ENCODE measurements at regions not wholly inside any gene's neighbourhood (a gene's known extent, or its start where the extent isn't known, plus 50 kb on each side); places are given as distances from the start of the nearest gene placed in this dataset.
"Not testable (repeated sequence)": the region's sequence is repeated elsewhere in the genome, so short reads cannot be mapped to it uniquely, and the experiment has no call there.

- no peak overlapping the region for H3K27ac Mint-ChIP-seq
- no peaks in the 10 kb centered on the region for H3K4me1 Mint-ChIP-seq
Measured at GRCh38 chr13:38086013-38086412, 216.4 kb upstream of the TRPC4 start.

GRCh38 chr13:38073931-38074330 is 204.4 kb upstream of the TRPC4 start:
- Mint-ChIP-seq H3K4me3 (no peak overlapping the region), H3K27me3 (no peaks in the 10 kb centered on the region), H3K9me3 (peaks cover 11% of the 10 kb centered on the region), H3K4me1 (no peaks in the 10 kb centered on the region), H3K27ac (no peak overlapping the region), H3K36me3 (no peaks in the 10 kb centered on the region)

More at GRCh38 chr13:38086013-38086412, 216.4 kb upstream of the TRPC4 start:
- H3K9me3 Mint-ChIP-seq = peaks cover 23% of the 10 kb centered on the region
- H3K36me3 Mint-ChIP-seq = peaks cover 2% of the 10 kb centered on the region
- H3K4me3 Mint-ChIP-seq = no peak overlapping the region
- no peaks in the 10 kb centered on the region for H3K27me3 Mint-ChIP-seq

DNA sequence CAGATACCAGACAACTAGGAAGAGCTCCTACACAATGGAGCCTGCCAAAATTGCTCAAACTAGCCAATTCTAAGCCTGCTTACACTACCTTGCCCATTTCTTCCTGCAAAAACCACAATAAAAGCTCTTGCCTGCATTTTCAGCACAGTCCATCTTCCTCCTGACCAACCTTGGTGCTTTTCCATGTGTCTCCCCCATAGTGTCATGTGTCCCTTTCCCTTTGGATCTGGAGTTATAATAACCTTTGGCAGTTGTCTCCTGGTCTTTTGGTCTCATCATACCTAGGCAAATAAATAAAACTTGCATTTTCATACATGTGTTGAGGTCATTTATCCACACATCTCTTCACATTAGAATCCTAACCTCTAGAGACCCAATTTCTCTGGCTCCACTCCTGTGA is 203.1 kb upstream of the TRPC4 start:
- H3K27me3 Mint-ChIP-seq = no peaks in the 10 kb centered on the region
- peaks cover 9% of the 10 kb centered on the region for H3K9me3 Mint-ChIP-seq
- H3K36me3 Mint-ChIP-seq = no peaks in the 10 kb centered on the region
- no peak overlapping the region for H3K27ac Mint-ChIP-seq
- no peak overlapping the region for H3K4me3 Mint-ChIP-seq
- no peaks in the 10 kb centered on the region for H3K4me1 Mint-ChIP-seq

GRCh38 chr13:38071340-38071739 is 201.8 kb upstream of the TRPC4 start:
- H3K27me3 Mint-ChIP-seq, H3K4me1 Mint-ChIP-seq, H3K27ac Mint-ChIP-seq, H3K4me3 Mint-ChIP-seq, H3K36me3 Mint-ChIP-seq: not testable (repeated sequence)
- H3K9me3 Mint-ChIP-seq = peaks cover 16% of the 10 kb centered on the region

DNA sequence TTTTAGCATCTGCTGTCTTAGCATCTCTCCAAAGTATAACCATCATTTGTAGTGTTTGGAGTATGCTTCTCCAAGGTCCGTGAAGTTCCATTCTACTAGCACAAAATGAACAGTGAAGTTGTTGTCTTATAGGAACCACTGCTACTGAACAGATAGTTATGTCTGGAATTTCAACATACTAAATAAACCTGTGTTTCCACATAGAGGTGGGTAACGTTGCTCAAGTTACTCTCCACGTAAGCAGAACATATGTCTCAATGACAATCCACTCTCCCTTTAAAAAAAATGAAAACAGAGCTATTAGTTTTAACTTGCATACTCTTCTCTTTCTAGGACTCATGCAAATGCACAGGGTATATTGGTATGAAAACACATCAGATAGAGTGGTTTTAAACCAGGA is 184.3 kb upstream of the TRPC4 start:
- H3K27ac Mint-ChIP-seq = no peak overlapping the region
- no peaks in the 10 kb centered on the region for H3K4me1 Mint-ChIP-seq
- H3K4me3 Mint-ChIP-seq = no peak overlapping the region
- no peaks in the 10 kb centered on the region for H3K27me3 Mint-ChIP-seq
- no peaks in the 10 kb centered on the region for H3K36me3 Mint-ChIP-seq
- no peaks in the 10 kb centered on the region for H3K9me3 Mint-ChIP-seq

DNA sequence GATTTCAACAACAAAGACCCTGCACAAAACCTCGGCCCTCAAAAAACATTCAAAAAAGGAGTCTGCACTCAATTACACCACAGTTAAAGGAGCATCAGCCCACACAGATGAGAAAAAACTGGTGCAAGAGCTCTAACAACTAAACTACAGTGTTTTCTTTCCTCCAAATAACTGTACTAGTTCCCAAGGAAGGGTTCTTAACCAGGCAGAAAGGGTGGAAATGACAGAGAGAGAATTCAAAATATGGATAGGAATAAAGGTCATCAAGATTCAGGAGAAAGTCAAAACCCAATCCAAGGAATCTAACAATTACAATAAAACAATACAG is 176.4 kb upstream of the TRPC4 start:
- Mint-ChIP-seq H3K27ac (no peak overlapping the region), H3K27me3 (no peaks in the 10 kb centered on the region), H3K4me3 (no peak overlapping the region), H3K9me3 (peaks cover 5% of the 10 kb centered on the region), H3K36me3 (no peaks in the 10 kb centered on the region), H3K4me1 (no peaks in the 10 kb centered on the region)

DNA sequence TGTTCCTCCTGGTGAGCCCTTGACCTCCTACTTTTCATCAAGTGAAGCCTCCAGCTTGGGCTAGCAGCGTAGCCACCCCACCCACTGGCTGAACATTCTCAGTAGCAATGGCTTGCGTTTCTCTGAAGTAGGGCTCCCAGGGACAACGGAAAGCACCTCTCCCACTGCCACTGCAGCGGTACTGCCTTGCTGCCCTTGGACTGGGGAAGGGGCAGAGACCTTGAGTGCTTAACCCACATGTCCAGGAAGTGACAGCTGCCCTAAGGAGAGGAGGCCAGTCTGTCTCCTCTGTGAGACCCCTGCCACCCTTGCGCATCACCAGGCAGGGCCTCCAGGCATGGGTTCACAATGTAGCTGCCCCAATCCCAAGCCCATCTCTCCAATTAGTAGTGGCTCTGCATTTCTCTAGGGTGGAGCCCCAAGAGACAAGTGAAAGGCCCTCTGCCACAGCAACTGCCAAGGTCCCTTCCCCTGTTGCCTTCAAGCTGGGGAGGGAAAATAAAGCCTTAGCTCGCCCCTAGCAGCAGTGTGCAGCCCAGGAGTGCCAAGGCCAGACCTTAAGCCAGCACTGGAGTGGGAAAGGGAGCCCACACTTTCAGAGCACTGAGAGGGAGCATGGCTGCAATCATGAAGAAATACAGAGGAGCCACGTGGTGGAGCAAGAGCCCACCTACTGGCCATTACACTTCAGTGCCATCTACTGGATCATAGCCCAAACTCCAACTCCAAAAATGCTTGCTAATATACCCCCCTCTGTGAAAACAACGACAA is 175.9 kb upstream of the TRPC4 start:
- no peak overlapping the region for H3K4me3 Mint-ChIP-seq
- no peaks in the 10 kb centered on the region for H3K36me3 Mint-ChIP-seq
- H3K27me3 Mint-ChIP-seq = no peaks in the 10 kb centered on the region
- peaks cover 5% of the 10 kb centered on the region for H3K9me3 Mint-ChIP-seq
- no peaks in the 10 kb centered on the region for H3K4me1 Mint-ChIP-seq
- no peak overlapping the region for H3K27ac Mint-ChIP-seq

GRCh38 chr13:38044067-38044466 is 174.5 kb upstream of the TRPC4 start:
- Mint-ChIP-seq H3K4me3 (no peak overlapping the region), H3K27me3 (no peaks in the 10 kb centered on the region), H3K9me3 (peaks cover 5% of the 10 kb centered on the region), H3K27ac (no peak overlapping the region), H3K36me3 (no peaks in the 10 kb centered on the region), H3K4me1 (no peaks in the 10 kb centered on the region)

GRCh38 chr13:38042771-38043170 is 173.2 kb upstream of the TRPC4 start:
- peaks cover 5% of the 10 kb centered on the region for H3K9me3 Mint-ChIP-seq
- H3K27me3 Mint-ChIP-seq = no peaks in the 10 kb centered on the region

DNA sequence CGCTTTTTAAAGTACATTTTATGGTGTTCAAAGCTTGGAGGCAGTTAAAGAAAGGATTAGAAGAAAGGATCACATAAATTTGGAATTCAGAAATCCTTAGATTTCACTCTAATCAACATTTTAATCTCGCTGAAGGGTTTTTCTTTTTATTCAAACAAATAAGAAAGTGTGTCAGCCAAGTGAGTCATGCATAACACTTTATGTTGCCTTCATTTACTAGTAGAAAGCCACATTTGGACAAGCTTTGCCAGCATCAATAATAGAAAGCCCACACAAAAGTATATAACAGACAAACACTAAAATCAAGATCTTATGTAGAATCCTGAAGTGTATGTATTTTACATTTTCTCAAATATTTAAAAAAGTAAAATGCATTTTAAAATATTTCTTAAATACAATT is 154.9 kb upstream of the TRPC4 start:
- no peak overlapping the region for H3K4me3 Mint-ChIP-seq
- H3K4me1 Mint-ChIP-seq = no peaks in the 10 kb centered on the region
- no peak overlapping the region for H3K27ac Mint-ChIP-seq
- H3K27me3 Mint-ChIP-seq = no peaks in the 10 kb centered on the region
- peaks cover 22% of the 10 kb centered on the region for H3K9me3 Mint-ChIP-seq
- peaks cover 2% of the 10 kb centered on the region for H3K36me3 Mint-ChIP-seq

More at GRCh38 chr13:38042771-38043170, 173.2 kb upstream of the TRPC4 start:
- no peak overlapping the region for H3K4me3 Mint-ChIP-seq
- no peaks in the 10 kb centered on the region for H3K4me1 Mint-ChIP-seq
- no peaks in the 10 kb centered on the region for H3K36me3 Mint-ChIP-seq
- no peak overlapping the region for H3K27ac Mint-ChIP-seq

DNA sequence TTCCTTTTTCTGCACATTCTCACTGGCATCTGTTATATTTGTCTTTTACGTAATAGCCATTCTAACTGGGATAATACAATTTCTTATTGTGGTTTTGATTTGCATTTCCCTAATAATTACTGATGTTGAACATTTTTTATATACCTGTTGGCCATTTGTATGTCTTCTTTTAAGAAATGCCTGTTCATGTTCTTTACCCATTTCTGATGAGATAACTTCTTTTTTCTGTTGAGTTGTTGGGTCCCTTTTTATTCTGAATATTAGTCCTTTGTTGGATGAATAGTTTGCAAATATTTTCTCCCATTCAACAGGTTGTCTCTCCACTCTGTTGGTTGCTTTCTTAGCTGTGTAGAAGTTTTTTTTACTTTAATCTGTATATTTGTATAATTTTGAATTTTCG is 147.7 kb upstream of the TRPC4 start:
- H3K27ac Mint-ChIP-seq = no peak overlapping the region
- no peak overlapping the region for H3K4me3 Mint-ChIP-seq
- no peaks in the 10 kb centered on the region for H3K27me3 Mint-ChIP-seq
- H3K4me1 Mint-ChIP-seq = no peaks in the 10 kb centered on the region
- H3K9me3 Mint-ChIP-seq = peaks cover 35% of the 10 kb centered on the region
- H3K36me3 Mint-ChIP-seq = peaks cover 2% of the 10 kb centered on the region

- Mint-ChIP-seq H3K27me3 (no peaks in the 10 kb centered on the region), H3K4me1 (no peaks in the 10 kb centered on the region), H3K27ac (no peak overlapping the region), H3K4me3 (no peak overlapping the region), H3K36me3 (no peaks in the 10 kb centered on the region), H3K9me3 (peaks cover 19% of the 10 kb centered on the region)
Measured at GRCh38 chr13:38013676-38014075, 144.1 kb upstream of the TRPC4 start.

DNA sequence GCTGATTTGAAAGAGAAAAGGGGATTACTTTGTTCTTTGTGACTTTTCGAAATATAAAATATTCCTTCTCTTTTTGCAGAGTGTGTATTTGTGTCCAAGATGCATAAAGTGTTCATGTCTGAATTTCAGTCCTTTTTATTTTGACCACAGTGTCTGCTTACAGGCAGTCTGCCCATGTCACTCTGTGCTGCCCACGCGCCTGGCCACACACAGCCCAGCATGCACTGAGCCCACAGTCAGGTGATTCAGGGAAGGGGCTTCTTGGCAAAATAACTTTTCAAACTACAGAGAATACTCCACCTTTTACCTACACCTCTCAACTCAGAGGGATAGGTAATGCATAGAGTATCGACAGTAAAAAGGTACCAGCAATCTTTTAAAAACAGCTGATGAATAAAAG is 142.5 kb upstream of the TRPC4 start:
- peaks cover 8% of the 10 kb centered on the region for H3K9me3 Mint-ChIP-seq
- no peaks in the 10 kb centered on the region for H3K4me1 Mint-ChIP-seq
- H3K27ac Mint-ChIP-seq = no peak overlapping the region
- no peaks in the 10 kb centered on the region for H3K27me3 Mint-ChIP-seq
- no peaks in the 10 kb centered on the region for H3K36me3 Mint-ChIP-seq
- H3K4me3 Mint-ChIP-seq = no peak overlapping the region

DNA sequence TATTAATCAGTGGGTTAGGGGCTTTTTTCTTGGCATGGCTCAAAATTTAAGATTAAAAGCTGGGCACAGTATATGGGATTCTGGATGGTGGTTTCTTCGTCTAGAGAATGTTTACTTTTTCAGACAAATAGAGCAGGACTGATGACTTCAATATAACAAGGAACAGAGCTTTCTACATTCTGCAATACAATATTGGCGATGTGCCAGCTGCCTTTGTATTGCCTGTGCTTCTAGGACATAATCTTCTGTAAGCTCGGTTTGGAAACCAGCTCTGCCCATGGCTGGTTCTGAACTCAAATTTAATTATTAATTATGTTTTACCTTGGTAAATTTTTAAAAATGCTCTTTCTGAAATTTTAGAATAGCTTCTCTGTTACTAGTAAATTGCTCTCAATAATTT is 139.1 kb upstream of the TRPC4 start:
- Mint-ChIP-seq H3K4me3 (no peak overlapping the region), H3K27ac (no peak overlapping the region), H3K9me3 (no peaks in the 10 kb centered on the region), H3K36me3 (no peaks in the 10 kb centered on the region), H3K27me3 (no peaks in the 10 kb centered on the region), H3K4me1 (no peaks in the 10 kb centered on the region)

GRCh38 chr13:38002606-38003005 is 133.0 kb upstream of the TRPC4 start:
- Mint-ChIP-seq H3K4me1 (no peaks in the 10 kb centered on the region), H3K36me3 (no peaks in the 10 kb centered on the region), H3K27ac (no peak overlapping the region), H3K9me3 (no peaks in the 10 kb centered on the region), H3K27me3 (no peaks in the 10 kb centered on the region), H3K4me3 (no peak overlapping the region)

GRCh38 chr13:37997641-37998040 is 128.1 kb upstream of the TRPC4 start:
- Mint-ChIP-seq H3K9me3 (no peaks in the 10 kb centered on the region), H3K4me1 (no peaks in the 10 kb centered on the region), H3K4me3 (no peak overlapping the region), H3K27ac (no peak overlapping the region), H3K36me3 (no peaks in the 10 kb centered on the region), H3K27me3 (no peaks in the 10 kb centered on the region)

GRCh38 chr13:37995092-37995491 is 125.5 kb upstream of the TRPC4 start:
- H3K4me3 Mint-ChIP-seq = no peak overlapping the region
- no peak overlapping the region for H3K27ac Mint-ChIP-seq
- no peaks in the 10 kb centered on the region for H3K27me3 Mint-ChIP-seq
- no peaks in the 10 kb centered on the region for H3K9me3 Mint-ChIP-seq
- no peaks in the 10 kb centered on the region for H3K4me1 Mint-ChIP-seq
- no peaks in the 10 kb centered on the region for H3K36me3 Mint-ChIP-seq

Measured in activated naive CD4-positive, alpha-beta T cell treated with anti-CD3 and anti-CD28 coated beads, Interleukin-2, amount 50 U/mL, for 24 hours (primary cell).